ENCODE measurements at regions not wholly inside any gene's neighbourhood (a gene's known extent, or its start where the extent isn't known, plus 50 kb on each side); places are given as distances from the start of the nearest gene placed in this dataset.
"Not testable (repeated sequence)": the region's sequence is repeated elsewhere in the genome, so short reads cannot be mapped to it uniquely, and the experiment has no call there.

- Histone ChIP-seq H3K36me3 (ENCODE audit: control insufficient read depth, insufficient read depth, low read length) (no peaks in the 10 kb centered on the region), H3K9me3 (ENCODE audit: control insufficient read depth, insufficient read depth, low read length) (no peaks in the 10 kb centered on the region), H3K27me3 (ENCODE audit: control insufficient read depth, insufficient read depth, low read length) (no peaks in the 10 kb centered on the region), H3K27ac (ENCODE audit: low read length) (no peak overlapping the region), H3K4me3 (ENCODE audit: low read length) (no peak overlapping the region), H3K4me1 (ENCODE audit: control insufficient read depth, insufficient read depth, low read length) (no peaks in the 10 kb centered on the region)
- no peak for DNase-seq (ENCODE audit: low read depth, low spot score)
- WGBS (ENCODE audit: insufficient coverage, insufficient read length): 100% methylated on average over 1 of the region's 5 CpGs
Measured at GRCh38 chr13:62799931-62800436, 1384.3 kb upstream of the PCDH20 start.

DNA sequence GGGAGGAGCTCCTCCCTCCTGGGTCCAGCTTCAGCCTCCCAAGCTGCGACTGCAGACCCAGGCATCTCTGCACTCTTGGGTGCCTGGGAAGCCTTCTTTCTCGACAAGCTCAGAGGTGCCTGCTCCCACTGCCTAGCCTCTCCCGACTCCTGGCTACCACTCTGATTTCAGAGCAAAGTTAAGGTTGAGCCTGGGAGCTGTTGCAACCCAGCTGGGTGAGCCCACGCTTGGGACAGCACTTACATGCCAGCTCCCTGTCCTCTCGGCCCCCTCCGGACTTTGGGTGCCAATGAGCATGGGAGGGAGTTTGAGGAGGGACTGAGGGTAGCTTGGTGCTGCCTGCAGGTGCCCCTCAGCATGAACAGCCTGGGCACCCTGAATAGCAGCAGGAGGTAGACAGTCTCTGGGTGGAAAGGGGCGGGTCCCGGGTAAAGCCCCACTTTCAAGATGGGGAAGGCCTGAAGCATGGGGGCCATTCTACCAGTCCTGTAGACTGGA lies 1383.4 kb upstream of the PCDH20 start:
- H3K4me3 ChIP-seq (ENCODE audit: low read length): no peak overlapping the region
- WGBS (ENCODE audit: insufficient coverage, insufficient read length): no CpG with 5 or more reads among the region's 8 CpGs
- no peaks in the 10 kb centered on the region for H3K9me3 ChIP-seq (ENCODE audit: control insufficient read depth, insufficient read depth, low read length)
- no peaks in the 10 kb centered on the region for H3K36me3 ChIP-seq (ENCODE audit: control insufficient read depth, insufficient read depth, low read length)
- H3K4me1 ChIP-seq (ENCODE audit: control insufficient read depth, insufficient read depth, low read length): no peaks in the 10 kb centered on the region
- no peak overlapping the region for H3K27ac ChIP-seq (ENCODE audit: low read length)
- no peak for DNase-seq (ENCODE audit: low read depth, low spot score)
- H3K27me3 ChIP-seq (ENCODE audit: control insufficient read depth, insufficient read depth, low read length): no peaks in the 10 kb centered on the region

- Histone ChIP-seq H3K9me3 (ENCODE audit: control insufficient read depth, insufficient read depth, low read length) (no peaks in the 10 kb centered on the region), H3K36me3 (ENCODE audit: control insufficient read depth, insufficient read depth, low read length) (no peaks in the 10 kb centered on the region), H3K27ac (ENCODE audit: low read length) (no peak overlapping the region), H3K27me3 (ENCODE audit: control insufficient read depth, insufficient read depth, low read length) (no peaks in the 10 kb centered on the region), H3K4me3 (ENCODE audit: low read length) (no peak overlapping the region), H3K4me1 (ENCODE audit: control insufficient read depth, insufficient read depth, low read length) (no peaks in the 10 kb centered on the region)
- no CpG with 5 or more reads among the region's 1 CpG for WGBS (ENCODE audit: insufficient coverage, insufficient read length)
- no peak for DNase-seq (ENCODE audit: low read depth, low spot score)
Measured at GRCh38 chr13:62793850-62794249, 1378.2 kb upstream of the PCDH20 start.

- no peak for DNase-seq (ENCODE audit: low read depth, low spot score)
- WGBS (ENCODE audit: insufficient coverage, insufficient read length): no CpG with 5 or more reads among the region's 1 CpG
Measured at GRCh38 chr13:62781866-62782265, 1366.2 kb upstream of the PCDH20 start.

DNA sequence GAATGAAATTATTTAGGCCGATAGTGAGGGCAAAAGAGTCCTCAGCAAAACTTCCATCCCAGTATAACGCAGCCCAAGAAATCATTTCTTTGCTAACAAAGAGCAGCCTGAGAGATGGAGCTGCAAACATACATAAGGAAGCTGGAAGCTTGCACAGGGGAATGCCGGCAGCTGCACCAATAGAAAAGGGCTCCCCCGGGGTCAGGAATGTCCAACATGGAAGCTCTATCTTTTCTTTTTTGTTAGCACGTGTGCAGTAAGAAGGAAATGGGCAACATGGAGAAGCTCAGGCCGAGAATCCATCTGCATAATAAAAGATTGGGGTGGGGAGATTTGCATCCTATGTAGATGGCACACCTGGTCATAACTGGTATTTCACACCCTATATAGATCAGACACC lies 1363.5 kb upstream of the PCDH20 start:
- H3K27ac ChIP-seq (ENCODE audit: low read length): no peak overlapping the region
- no CpG with 5 or more reads among the region's 6 CpGs for WGBS (ENCODE audit: insufficient coverage, insufficient read length)
- no peaks in the 10 kb centered on the region for H3K27me3 ChIP-seq (ENCODE audit: control insufficient read depth, insufficient read depth, low read length)
- H3K4me1 ChIP-seq (ENCODE audit: control insufficient read depth, insufficient read depth, low read length): no peaks in the 10 kb centered on the region
- H3K36me3 ChIP-seq (ENCODE audit: control insufficient read depth, insufficient read depth, low read length): no peaks in the 10 kb centered on the region
- no peaks in the 10 kb centered on the region for H3K9me3 ChIP-seq (ENCODE audit: control insufficient read depth, insufficient read depth, low read length)
- H3K4me3 ChIP-seq (ENCODE audit: low read length): no peak overlapping the region
- DNase-seq (ENCODE audit: low read depth, low spot score): no peak

More at GRCh38 chr13:62781866-62782265, 1366.2 kb upstream of the PCDH20 start:
- no peaks in the 10 kb centered on the region for H3K9me3 ChIP-seq (ENCODE audit: control insufficient read depth, insufficient read depth, low read length)
- no peak overlapping the region for H3K4me3 ChIP-seq (ENCODE audit: low read length)
- H3K27me3 ChIP-seq (ENCODE audit: control insufficient read depth, insufficient read depth, low read length): no peaks in the 10 kb centered on the region
- H3K27ac ChIP-seq (ENCODE audit: low read length): no peak overlapping the region
- H3K36me3 ChIP-seq (ENCODE audit: control insufficient read depth, insufficient read depth, low read length): no peaks in the 10 kb centered on the region
- no peaks in the 10 kb centered on the region for H3K4me1 ChIP-seq (ENCODE audit: control insufficient read depth, insufficient read depth, low read length)

DNA sequence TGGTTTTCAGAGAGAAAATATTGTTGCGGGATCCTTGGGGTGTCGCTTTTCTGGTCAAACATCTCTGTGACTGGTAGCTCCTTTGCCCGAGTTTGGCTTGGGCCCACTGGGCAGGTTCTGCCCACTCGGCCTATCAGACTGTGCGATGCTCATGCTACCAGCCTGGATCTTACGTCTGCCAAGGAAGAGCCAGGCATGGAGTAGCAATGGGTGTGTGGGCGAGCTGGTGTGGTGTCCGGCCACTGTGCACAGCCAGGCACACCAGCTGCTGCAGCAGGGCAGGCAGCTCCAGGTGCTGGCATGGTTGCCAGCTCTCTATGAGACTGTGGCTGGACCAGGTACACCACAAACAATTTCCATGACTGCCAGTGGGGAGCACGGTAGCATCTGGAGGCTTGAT lies 1351.8 kb upstream of the PCDH20 start:
- Histone ChIP-seq H3K4me3 (ENCODE audit: low read length) (no peak overlapping the region), H3K27me3 (ENCODE audit: control insufficient read depth, insufficient read depth, low read length) (no peaks in the 10 kb centered on the region), H3K9me3 (ENCODE audit: control insufficient read depth, insufficient read depth, low read length) (no peaks in the 10 kb centered on the region), H3K4me1 (ENCODE audit: control insufficient read depth, insufficient read depth, low read length) (no peaks in the 10 kb centered on the region), H3K36me3 (ENCODE audit: control insufficient read depth, insufficient read depth, low read length) (no peaks in the 10 kb centered on the region), H3K27ac (ENCODE audit: low read length) (no peak overlapping the region)
- no CpG with 5 or more reads among the region's 9 CpGs for WGBS (ENCODE audit: insufficient coverage, insufficient read length)
- DNase-seq (ENCODE audit: low read depth, low spot score): no peak

DNA sequence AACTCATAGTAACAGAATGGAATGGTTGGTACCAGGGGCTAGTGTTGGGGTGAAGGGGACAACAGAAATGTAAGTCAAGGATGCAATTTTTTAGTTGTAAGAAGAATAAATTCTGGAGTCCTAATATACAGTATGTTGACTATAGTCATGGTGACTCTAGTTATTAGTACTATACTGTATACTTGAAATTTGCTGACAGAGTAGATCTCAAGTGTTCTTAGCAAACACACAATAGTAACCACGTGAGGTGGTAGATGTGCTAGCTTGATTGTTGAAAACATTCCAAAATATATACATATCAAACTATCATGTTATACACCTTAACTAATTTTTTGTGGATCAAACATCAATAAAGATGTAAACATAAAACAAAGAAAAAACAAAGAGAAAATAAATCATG lies 1345.1 kb upstream of the PCDH20 start:
- WGBS (ENCODE audit: insufficient coverage, insufficient read length): no CpG with 5 or more reads among the region's 1 CpG

GRCh38 chr13:62747629-62748028 lies 1332.0 kb upstream of the PCDH20 start:
- no peaks in the 10 kb centered on the region for H3K27me3 ChIP-seq (ENCODE audit: control insufficient read depth, insufficient read depth, low read length)
- H3K4me1 ChIP-seq (ENCODE audit: control insufficient read depth, insufficient read depth, low read length): no peaks in the 10 kb centered on the region
- no peaks in the 10 kb centered on the region for H3K36me3 ChIP-seq (ENCODE audit: control insufficient read depth, insufficient read depth, low read length)
- H3K4me3 ChIP-seq (ENCODE audit: low read length): no peak overlapping the region
- no CpG with 5 or more reads among the region's 2 CpGs for WGBS (ENCODE audit: insufficient coverage, insufficient read length)
- DNase-seq (ENCODE audit: low read depth, low spot score): no peak
- no peaks in the 10 kb centered on the region for H3K9me3 ChIP-seq (ENCODE audit: control insufficient read depth, insufficient read depth, low read length)
- H3K27ac ChIP-seq (ENCODE audit: low read length): no peak overlapping the region

More for the DNA sequence above, 1345.1 kb upstream of the PCDH20 start:
- Histone ChIP-seq H3K4me3 (ENCODE audit: low read length) (no peak overlapping the region), H3K27me3 (ENCODE audit: control insufficient read depth, insufficient read depth, low read length) (no peaks in the 10 kb centered on the region), H3K9me3 (ENCODE audit: control insufficient read depth, insufficient read depth, low read length) (no peaks in the 10 kb centered on the region), H3K4me1 (ENCODE audit: control insufficient read depth, insufficient read depth, low read length) (no peaks in the 10 kb centered on the region), H3K36me3 (ENCODE audit: control insufficient read depth, insufficient read depth, low read length) (no peaks in the 10 kb centered on the region), H3K27ac (ENCODE audit: low read length) (no peak overlapping the region)
- DNase-seq (ENCODE audit: low read depth, low spot score): no peak

GRCh38 chr13:62747152-62747551 lies 1331.5 kb upstream of the PCDH20 start:
- WGBS (ENCODE audit: insufficient coverage, insufficient read length): no CpG with 5 or more reads among the region's 2 CpGs
- Histone ChIP-seq H3K9me3 (ENCODE audit: control insufficient read depth, insufficient read depth, low read length) (no peaks in the 10 kb centered on the region), H3K4me3 (ENCODE audit: low read length) (no peak overlapping the region), H3K27ac (ENCODE audit: low read length) (no peak overlapping the region), H3K36me3 (ENCODE audit: control insufficient read depth, insufficient read depth, low read length) (no peaks in the 10 kb centered on the region), H3K27me3 (ENCODE audit: control insufficient read depth, insufficient read depth, low read length) (no peaks in the 10 kb centered on the region), H3K4me1 (ENCODE audit: control insufficient read depth, insufficient read depth, low read length) (no peaks in the 10 kb centered on the region)
- DNase-seq (ENCODE audit: low read depth, low spot score): no peak

- no CpG with 5 or more reads among the region's 9 CpGs for whole genome bisulfite sequencing (ENCODE audit: insufficient coverage, insufficient read length)
- H3K36me3 ChIP-seq (ENCODE audit: control insufficient read depth, insufficient read depth, low read length); H3K27ac ChIP-seq (ENCODE audit: low read length); H3K4me3 ChIP-seq (ENCODE audit: low read length); H3K4me1 ChIP-seq (ENCODE audit: control insufficient read depth, insufficient read depth, low read length); DNase-seq (ENCODE audit: low read depth, low spot score); H3K27me3 ChIP-seq (ENCODE audit: control insufficient read depth, insufficient read depth, low read length); H3K9me3 ChIP-seq (ENCODE audit: control insufficient read depth, insufficient read depth, low read length): not testable (repeated sequence)
Measured at GRCh38 chr13:62729746-62730145, 1314.1 kb upstream of the PCDH20 start.

DNA sequence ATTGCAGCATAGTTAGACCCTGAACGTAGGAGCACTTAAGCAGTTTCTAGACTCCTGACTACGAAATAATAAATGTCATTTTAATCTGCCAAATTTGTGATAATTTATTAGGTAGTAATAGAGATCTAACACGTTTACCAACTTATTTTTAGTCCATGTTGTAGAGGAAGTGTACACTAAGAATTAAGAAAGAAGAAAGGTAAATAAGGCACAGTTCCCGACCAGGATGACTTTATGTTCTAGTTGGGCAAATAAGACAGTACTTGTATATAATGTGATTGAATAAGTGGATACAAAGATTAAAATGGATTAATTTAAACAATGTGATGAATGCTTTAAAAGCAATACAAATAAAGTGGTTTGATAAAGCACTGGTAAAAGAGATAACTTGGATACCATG lies 1306.2 kb upstream of the PCDH20 start:
- H3K36me3 ChIP-seq (ENCODE audit: control insufficient read depth, insufficient read depth, low read length): no peaks in the 10 kb centered on the region
- no peaks in the 10 kb centered on the region for H3K9me3 ChIP-seq (ENCODE audit: control insufficient read depth, insufficient read depth, low read length)
- no peak for DNase-seq (ENCODE audit: low read depth, low spot score)
- H3K27ac ChIP-seq (ENCODE audit: low read length): no peak overlapping the region
- H3K4me1 ChIP-seq (ENCODE audit: control insufficient read depth, insufficient read depth, low read length): no peaks in the 10 kb centered on the region
- H3K4me3 ChIP-seq (ENCODE audit: low read length): no peak overlapping the region
- no CpG with 5 or more reads among the region's 4 CpGs for WGBS (ENCODE audit: insufficient coverage, insufficient read length)
- H3K27me3 ChIP-seq (ENCODE audit: control insufficient read depth, insufficient read depth, low read length): no peaks in the 10 kb centered on the region

Measured in iPS DF 6.9 (cell line).